ENCODE measurements at regions not wholly inside any gene's neighbourhood (a gene's known extent, or its start where the extent isn't known, plus 50 kb on each side); places are given as distances from the start of the nearest gene placed in this dataset.

DNA sequence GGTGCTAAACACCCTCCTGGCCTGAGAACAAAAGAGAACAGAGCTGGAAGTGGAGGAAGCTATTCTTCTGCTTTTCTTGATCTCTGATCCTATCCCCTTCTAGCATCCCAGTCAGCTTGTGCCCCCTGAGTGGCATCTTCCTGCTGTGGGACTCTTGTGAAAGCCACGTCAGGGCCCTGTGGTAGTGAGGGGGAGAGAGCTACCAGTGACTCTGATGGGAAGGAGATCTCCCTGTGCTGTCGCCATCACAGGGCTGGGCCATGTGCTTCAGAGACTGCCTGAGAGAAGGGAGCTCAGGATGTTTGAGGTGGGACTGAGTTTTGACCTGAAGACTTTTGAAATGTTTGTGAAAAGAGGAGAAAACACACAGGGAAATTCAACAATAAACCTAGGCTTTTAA is 107.6 kb upstream of the FUT8 start:
- no peak overlapping the region for H3K4me3 ChIP-seq
- no peaks in the 10 kb centered on the region for H3K9me3 ChIP-seq
- no peaks in the 10 kb centered on the region for H3K4me1 ChIP-seq
- H3K27me3 ChIP-seq: no peaks in the 10 kb centered on the region
- H3K27ac ChIP-seq: no peak overlapping the region
- no peaks in the 10 kb centered on the region for H3K36me3 ChIP-seq
- TF ChIP-seq, protein P1, sequence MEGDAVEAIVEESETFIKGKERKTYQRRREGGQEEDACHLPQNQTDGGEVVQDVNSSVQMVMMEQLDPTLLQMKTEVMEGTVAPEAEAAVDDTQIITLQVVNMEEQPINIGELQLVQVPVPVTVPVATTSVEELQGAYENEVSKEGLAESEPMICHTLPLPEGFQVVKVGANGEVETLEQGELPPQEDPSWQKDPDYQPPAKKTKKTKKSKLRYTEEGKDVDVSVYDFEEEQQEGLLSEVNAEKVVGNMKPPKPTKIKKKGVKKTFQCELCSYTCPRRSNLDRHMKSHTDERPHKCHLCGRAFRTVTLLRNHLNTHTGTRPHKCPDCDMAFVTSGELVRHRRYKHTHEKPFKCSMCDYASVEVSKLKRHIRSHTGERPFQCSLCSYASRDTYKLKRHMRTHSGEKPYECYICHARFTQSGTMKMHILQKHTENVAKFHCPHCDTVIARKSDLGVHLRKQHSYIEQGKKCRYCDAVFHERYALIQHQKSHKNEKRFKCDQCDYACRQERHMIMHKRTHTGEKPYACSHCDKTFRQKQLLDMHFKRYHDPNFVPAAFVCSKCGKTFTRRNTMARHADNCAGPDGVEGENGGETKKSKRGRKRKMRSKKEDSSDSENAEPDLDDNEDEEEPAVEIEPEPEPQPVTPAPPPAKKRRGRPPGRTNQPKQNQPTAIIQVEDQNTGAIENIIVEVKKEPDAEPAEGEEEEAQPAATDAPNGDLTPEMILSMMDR (IDR thresholded peaks at IDR 0.05): no peak
- no peak for DNase-seq (ENCODE audit: low spot score)

DNA sequence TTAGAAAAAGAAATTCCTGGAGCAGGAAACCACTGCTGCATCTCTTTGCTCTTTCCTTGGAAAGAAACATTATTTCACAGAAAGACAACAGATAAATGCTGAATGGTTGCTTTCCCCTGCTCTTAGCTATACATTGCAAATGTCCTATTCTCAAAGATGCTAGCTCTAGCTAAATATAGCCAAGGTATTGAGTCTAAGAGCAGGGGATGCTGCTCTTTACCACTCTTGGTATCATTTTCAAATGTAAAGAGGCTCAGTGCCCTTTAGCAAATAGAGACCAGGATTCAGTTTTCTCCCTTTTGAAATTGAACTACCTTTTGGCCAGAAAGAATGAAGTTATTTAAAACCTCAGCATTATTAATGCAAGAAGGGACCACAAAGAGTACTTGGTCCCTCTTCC is 104.0 kb upstream of the FUT8 start:
- Histone ChIP-seq H3K36me3 (no peaks in the 10 kb centered on the region), H3K27me3 (no peaks in the 10 kb centered on the region), H3K27ac (no peak overlapping the region), H3K4me3 (no peak overlapping the region), H3K4me1 (no peaks in the 10 kb centered on the region), H3K9me3 (no peaks in the 10 kb centered on the region)
- no peak for DNase-seq (ENCODE audit: low spot score)
- TF ChIP-seq, protein P1 (IDR thresholded peaks at IDR 0.05): no peak

DNA sequence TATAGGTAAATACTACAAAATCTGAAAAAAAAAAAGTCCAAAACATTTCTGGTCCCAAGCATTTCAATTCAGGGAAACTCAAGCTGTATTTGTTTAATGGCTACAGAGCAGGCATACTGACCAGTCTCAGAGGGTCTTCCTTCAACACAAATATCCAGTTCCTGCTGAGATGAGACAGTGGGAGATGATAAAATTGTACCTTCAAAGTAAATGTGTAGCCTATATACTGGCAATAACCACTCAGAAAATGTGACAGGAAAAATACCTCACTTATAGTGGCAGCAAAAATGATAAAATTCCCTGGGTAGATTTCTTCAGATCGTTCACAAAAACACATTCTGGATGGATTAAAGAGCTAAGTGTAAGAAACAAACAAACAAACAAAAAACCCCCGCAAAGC is 102.0 kb upstream of the FUT8 start:
- H3K4me1 ChIP-seq: no peaks in the 10 kb centered on the region
- no peaks in the 10 kb centered on the region for H3K9me3 ChIP-seq
- no peak overlapping the region for H3K4me3 ChIP-seq
- no peak overlapping the region for H3K27ac ChIP-seq
- H3K36me3 ChIP-seq: no peaks in the 10 kb centered on the region
- H3K27me3 ChIP-seq: no peaks in the 10 kb centered on the region
- no peak for DNase-seq (ENCODE audit: low spot score)
- TF ChIP-seq, protein P1 (IDR thresholded peaks at IDR 0.05): no peak

DNA sequence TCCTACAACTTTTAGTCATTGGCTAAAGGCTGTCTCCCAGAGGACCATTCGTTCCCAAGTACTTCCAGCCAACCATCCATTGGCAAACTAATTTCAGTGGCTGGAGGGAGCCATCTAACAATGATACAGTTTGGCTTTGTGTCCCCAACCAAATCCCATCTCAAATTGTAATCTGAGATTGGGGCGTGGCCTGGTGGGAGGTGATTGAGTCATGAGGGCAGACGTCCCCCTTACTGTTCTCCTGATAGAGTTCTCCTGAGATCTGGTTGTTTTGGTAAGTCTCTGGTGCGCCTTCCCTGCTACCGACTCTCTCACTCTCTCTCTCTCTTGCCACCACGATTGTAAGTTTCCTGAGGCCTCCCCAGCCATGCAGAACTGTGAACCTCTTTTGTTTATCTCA is 99.7 kb upstream of the FUT8 start:
- Histone ChIP-seq H3K4me1 (no peaks in the 10 kb centered on the region), H3K9me3 (no peaks in the 10 kb centered on the region), H3K36me3 (no peaks in the 10 kb centered on the region), H3K4me3 (no peak overlapping the region), H3K27ac (no peak overlapping the region), H3K27me3 (no peaks in the 10 kb centered on the region)
- DNase-seq (ENCODE audit: low spot score): no peak
- TF ChIP-seq, protein P1 (IDR thresholded peaks at IDR 0.05): no peak

DNA sequence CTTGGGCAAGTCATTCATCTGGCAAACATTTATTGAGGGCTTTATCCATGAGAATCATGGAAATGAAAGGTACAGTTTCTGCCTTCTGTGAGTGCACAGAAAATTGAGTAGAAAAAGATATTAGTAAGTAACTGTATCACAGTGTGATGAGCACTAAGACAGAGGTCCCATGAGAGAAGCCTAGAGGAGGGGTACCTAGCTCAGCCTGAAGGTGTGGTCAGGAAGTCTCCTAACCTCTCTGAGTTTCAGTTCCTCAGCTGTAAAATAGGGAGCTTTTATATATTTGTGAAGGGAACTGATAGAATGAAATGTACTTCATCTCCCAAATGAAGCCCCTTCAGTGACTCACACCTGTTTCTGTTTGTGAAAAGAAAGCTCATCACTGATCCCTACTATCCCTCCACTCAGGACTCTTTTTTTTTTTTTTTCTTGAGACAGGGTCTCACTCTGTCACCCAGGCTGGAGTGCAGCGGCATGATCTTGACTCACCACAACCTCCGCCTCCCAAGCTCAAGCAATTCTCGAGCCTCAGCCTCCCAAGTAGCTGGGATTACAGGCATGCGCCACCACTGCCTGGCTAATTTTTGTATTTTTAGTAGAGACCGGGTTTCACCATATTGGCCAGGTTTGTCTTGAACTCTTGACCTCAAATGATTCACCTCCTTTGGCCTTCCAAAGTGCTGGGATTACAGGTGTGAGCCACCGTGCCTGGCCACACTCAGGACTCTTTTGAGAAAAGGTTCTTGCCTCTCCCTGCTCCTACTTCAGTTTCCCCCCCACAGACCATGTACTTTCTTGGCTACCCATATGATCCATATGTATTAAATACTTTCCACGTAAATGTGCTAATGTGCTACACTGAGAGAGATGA is 93.7 kb upstream of the FUT8 start:
- TF ChIP-seq, protein P1 (IDR thresholded peaks at IDR 0.05): no peak
- H3K4me3 ChIP-seq: no peak overlapping the region
- H3K27ac ChIP-seq: no peak overlapping the region
- no peaks in the 10 kb centered on the region for H3K9me3 ChIP-seq
- H3K4me1 ChIP-seq: no peaks in the 10 kb centered on the region
- no peak for DNase-seq (ENCODE audit: low spot score)
- no peaks in the 10 kb centered on the region for H3K27me3 ChIP-seq
- no peaks in the 10 kb centered on the region for H3K36me3 ChIP-seq
